GM12878 (cell line): ENCODE measurements at regions not wholly inside any gene's neighbourhood (a gene's known extent, or its start where the extent isn't known, plus 50 kb on each side); places are given as distances from the start of the nearest gene placed in this dataset.

Experiments
- ATAC-seq: fragments of 200-7000 bp; cut with Tn5 transposase; 3 replicates; pipeline ENCODE4 v1.9.1; 2020; ENCODE audit warnings: mild to moderate bottlenecking, moderate library complexity
- BruUV-seq: library from RNA; stranded (reverse); fragments of 400-500 nt; replicated peaks from 2 replicates; lab custom pipeline; 2021; lab: Mats Ljungman, UMichigan
- CTCF ChIA-PET: fragments of 300-600 bp; sonication (Branson Sonifier 250); formaldehyde crosslinking; extraction: SDS; loops from one replicate; lab custom pipeline; 2021; ENCODE audit warnings: inconsistent platforms; lab: Yijun Ruan, JAX
- POLR2A ChIA-PET: fragments of 350-600 bp; formaldehyde crosslinking; extraction: SDS; loops from one replicate; lab custom pipeline; 2021; ENCODE audit warnings: inconsistent platforms; lab: Charles Lee
- RAD21 ChIA-PET: fragments of 300-600 bp; sonication (Branson Sonifier 250); formaldehyde crosslinking; loops from one replicate; lab custom pipeline; 2023; ENCODE audit warnings: antibody characterized with exemption; ENCODE audit not compliant: unreplicated experiment; lab: Charles Lee
- SMC1A ChIA-PET: fragments of 300-600 bp; sonication (Branson Sonifier 250); formaldehyde crosslinking; loops from one replicate; lab custom pipeline; 2023; ENCODE audit not compliant: unreplicated experiment, uncharacterized antibody; lab: Charles Lee
- DNase-seq: peaks from one replicate; pipeline ENCODE4 v3.0.0-alpha.2; 2011; ENCODE audit warnings: low read depth, low spot score
- FAIRE-seq: peaks from 3 replicates; lab custom pipeline; 2011; peaks lifted over from hg19 to GRCh38; lab: Jason Lieb, UNC
- H2AFZ ChIP-seq: 2 replicates; pipeline ENCODE4 v1.6.0; 2011; ENCODE audit warnings: low read depth, low read length, control low read depth; ENCODE audit not compliant: control insufficient read depth
- H3K27ac ChIP-seq: 2 replicates; pipeline ENCODE4 v1.5.1; 2011; ENCODE audit warnings: control low read depth; ENCODE audit not compliant: control insufficient read depth, insufficient read depth
- H3K27me3 ChIP-seq, 2 experiments: replicated peaks in 1 of 2; 2 replicates each; pipeline versions ENCODE4 v1.6.0 to v1.6.1; 2011; ENCODE audit warnings: low read length in 1 of 2; ENCODE audit not compliant: control insufficient read depth in 2 of 2, insufficient read depth in 2 of 2
- H3K36me3 ChIP-seq, 2 experiments: 2 replicates each; pipeline ENCODE4 v1.5.1; 2011; ENCODE audit warnings: low read length in 1 of 2; ENCODE audit not compliant: control insufficient read depth in 2 of 2, insufficient read depth in 2 of 2
- H3K4me1 ChIP-seq: 2 replicates; pipeline ENCODE4 v1.6.1; 2011; ENCODE audit warnings: mild to moderate bottlenecking, low read length, moderate library complexity, mixed read lengths; ENCODE audit not compliant: control insufficient read depth, insufficient read depth
- H3K4me2 ChIP-seq: 2 replicates; pipeline ENCODE4 v1.6.0; 2011; ENCODE audit warnings: control low read depth; ENCODE audit not compliant: control insufficient read depth, insufficient read depth
- H3K4me3 ChIP-seq: fragments of 200-600 bp; sonication (generic); 2 replicates; pipeline ENCODE4 v1.5.1; 2016
- H3K79me2 ChIP-seq: 2 replicates; pipeline ENCODE4 v1.6.0; 2011; ENCODE audit warnings: low read length; ENCODE audit not compliant: control insufficient read depth, insufficient read depth
- H3K9ac ChIP-seq: 2 replicates; pipeline ENCODE4 v1.8.0; 2011; ENCODE audit warnings: low read length, control low read depth, mixed read lengths; ENCODE audit not compliant: control insufficient read depth, insufficient read depth
- H3K9me3 ChIP-seq: replicated peaks from 3 replicates; pipeline ENCODE4 v1.5.1; 2011; ENCODE audit warnings: mild to moderate bottlenecking, low read length; ENCODE audit not compliant: control insufficient read depth, insufficient read depth
- H4K20me1 ChIP-seq: 2 replicates; pipeline ENCODE4 v1.6.0; 2011; ENCODE audit not compliant: control insufficient read depth, insufficient read depth
- ASH2L ChIP-seq: fragments of 300-600, 200-600 bp; sonication (generic); IDR thresholded peaks from 2 replicates; pipeline ENCODE4 v1.6.1; 2017; ENCODE audit warnings: low read depth, mild to moderate bottlenecking, borderline replicate concordance
- CHD1 ChIP-seq: IDR thresholded peaks from 2 replicates; pipeline ENCODE4 v1.6.1; 2012; ENCODE audit warnings: low read depth, low read length, improper control_type of control experiment
- CHD4 ChIP-seq: fragments of 200-600 bp; sonication (generic); IDR thresholded peaks from 2 replicates; pipeline ENCODE4 v1.6.1; 2016; ENCODE audit warnings: mild to moderate bottlenecking
- RB1 ChIP-seq: fragments of 450-650 bp; formaldehyde crosslinking; IDR thresholded peaks from 2 replicates; pipeline ENCODE4 v1.6.1; 2017; ENCODE audit warnings: mild to moderate bottlenecking, borderline replicate concordance
- RBBP5 ChIP-seq: fragments of 200-600 bp; sonication (generic); conservative IDR thresholded peaks from 2 replicates; pipeline ENCODE4 v1.6.1; 2016
- SMAD5 ChIP-seq: IDR thresholded peaks from 2 replicates; pipeline ENCODE4 v1.6.1; 2016; ENCODE audit warnings: antibody characterized with exemption, low read depth
- SMC3 ChIP-seq: IDR thresholded peaks from 2 replicates; pipeline ENCODE4 v1.6.1; 2011; ENCODE audit warnings: low read length, improper control_type of control experiment, borderline replicate concordance
- SP1 ChIP-seq: IDR thresholded peaks from one replicate; pipeline ENCODE4 v1.6.1; 2011; ENCODE audit warnings: low read depth, low read length
- TCF3 ChIP-seq: IDR thresholded peaks from 2 replicates; pipeline ENCODE4 v1.6.1; 2012; ENCODE audit warnings: low read depth, mild to moderate bottlenecking, low read length, borderline replicate concordance; ENCODE audit not compliant: insufficient read depth
- ZNF24 ChIP-seq: fragments of 450-650 bp; IDR thresholded peaks from 2 replicates; pipeline ENCODE4 v1.6.1; 2017; ENCODE audit warnings: antibody characterized with exemption, mild to moderate bottlenecking
- ZNF384 ChIP-seq: IDR thresholded peaks from 2 replicates; pipeline ENCODE4 v1.6.1; 2012; ENCODE audit warnings: low read depth, mild to moderate bottlenecking, low read length, improper control_type of control experiment, borderline replicate concordance
- WGBS: methylation state at CpG from one replicate; pipeline ENCODE4 v1.1.6; 2016; ENCODE audit warnings: low lambda C conversion rate; ENCODE audit not compliant: insufficient replicate concordance, insufficient coverage; ENCODE audit errors: missing lambda C conversion rate; 5-methylcytosine and 5-hydroxymethylcytosine counted together
- in situ Hi-C: fragments of 300-500 bp; cut with MboI; formaldehyde crosslinking; loops from 9 replicates; pipeline ENCODE4 v1.14.3; 2018; ENCODE audit warnings: mixed read lengths
- intact Hi-C: fragments of 100-400 bp; cut with micrococcal nuclease; formaldehyde crosslinking; loops from one replicate; pipeline ENCODE4 v1.14.2; 2022; ENCODE audit not compliant: unreplicated experiment
- TF ChIP-seq, protein P1 (sequence below): fragments of 450-650 bp; conservative IDR thresholded peaks from 2 replicates; pipeline ENCODE4 v1.6.1; 2017; ENCODE audit warnings: mild to moderate bottlenecking, moderate library complexity
- TF ChIP-seq, protein P2 (sequence below): IDR thresholded peaks from 2 replicates; pipeline ENCODE4 v1.6.1; 2011; ENCODE audit warnings: mild to moderate bottlenecking, low read depth, low read length, moderate library complexity; ENCODE audit not compliant: insufficient replicate concordance

DNA sequence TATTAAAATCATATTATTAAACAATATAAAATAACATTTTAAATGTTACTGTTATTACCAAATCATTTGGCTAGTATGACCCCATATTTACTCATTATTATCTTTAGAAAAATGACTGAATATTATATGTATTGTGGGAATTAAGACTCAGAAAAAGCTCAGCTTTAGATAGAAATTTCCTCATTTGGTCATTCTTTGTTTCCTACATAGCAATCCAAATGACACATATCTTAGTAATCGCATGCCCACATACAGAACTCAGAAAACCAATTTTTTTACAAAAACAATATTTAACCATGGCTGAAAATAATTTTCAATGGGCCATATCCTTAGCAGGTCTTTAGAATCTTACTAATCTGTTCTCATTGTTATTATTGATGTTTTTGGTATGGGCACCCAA is 53.8 kb upstream of the TSLP start:
- RAD21 ChIA-PET: no interaction called here
- Histone ChIP-seq H3K79me2 (no peaks in the 10 kb centered on the region), H3K27me3 (no peaks in the 10 kb centered on the region), H3K36me3 (no peaks in the 10 kb centered on the region), H2AFZ (no peak overlapping the region), H4K20me1 (no peaks in the 10 kb centered on the region), H3K4me3 (no peak overlapping the region), H3K9me3 (no peaks in the 10 kb centered on the region), H3K9ac (no peak overlapping the region), H3K4me1 (no peaks in the 10 kb centered on the region), H3K27ac (no peak overlapping the region), H3K4me2 (no peak overlapping the region)
- intact Hi-C loops (no loop called here), in situ Hi-C loops (no loop called here)
- no peak for FAIRE-seq
- DNase-seq: no peak
- CTCF ChIA-PET: no interaction called here
- POLR2A ChIA-PET: no interaction called here
- SMC1A ChIA-PET: no interaction called here
- BruUV-seq: no TSS peak
- no peak for ATAC-seq
- WGBS: 79% methylated on average over 1 of the region's 1 CpG
- TF ChIP-seq ZNF24: no peak
- TF ChIP-seq RBBP5: no peak
- no peak for TF ChIP-seq ASH2L
- no peak for TF ChIP-seq CHD4
- no peak for TF ChIP-seq RB1
- TF ChIP-seq, protein P1, sequence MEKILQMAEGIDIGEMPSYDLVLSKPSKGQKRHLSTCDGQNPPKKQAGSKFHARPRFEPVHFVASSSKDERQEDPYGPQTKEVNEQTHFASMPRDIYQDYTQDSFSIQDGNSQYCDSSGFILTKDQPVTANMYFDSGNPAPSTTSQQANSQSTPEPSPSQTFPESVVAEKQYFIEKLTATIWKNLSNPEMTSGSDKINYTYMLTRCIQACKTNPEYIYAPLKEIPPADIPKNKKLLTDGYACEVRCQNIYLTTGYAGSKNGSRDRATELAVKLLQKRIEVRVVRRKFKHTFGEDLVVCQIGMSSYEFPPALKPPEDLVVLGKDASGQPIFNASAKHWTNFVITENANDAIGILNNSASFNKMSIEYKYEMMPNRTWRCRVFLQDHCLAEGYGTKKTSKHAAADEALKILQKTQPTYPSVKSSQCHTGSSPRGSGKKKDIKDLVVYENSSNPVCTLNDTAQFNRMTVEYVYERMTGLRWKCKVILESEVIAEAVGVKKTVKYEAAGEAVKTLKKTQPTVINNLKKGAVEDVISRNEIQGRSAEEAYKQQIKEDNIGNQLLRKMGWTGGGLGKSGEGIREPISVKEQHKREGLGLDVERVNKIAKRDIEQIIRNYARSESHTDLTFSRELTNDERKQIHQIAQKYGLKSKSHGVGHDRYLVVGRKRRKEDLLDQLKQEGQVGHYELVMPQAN: no peak
- TF ChIP-seq ZNF384: no peak
- TF ChIP-seq CHD1: no peak
- TF ChIP-seq TCF3: no peak
- no peak for TF ChIP-seq SMC3
- no peak for TF ChIP-seq SP1
- TF ChIP-seq, protein P2, sequence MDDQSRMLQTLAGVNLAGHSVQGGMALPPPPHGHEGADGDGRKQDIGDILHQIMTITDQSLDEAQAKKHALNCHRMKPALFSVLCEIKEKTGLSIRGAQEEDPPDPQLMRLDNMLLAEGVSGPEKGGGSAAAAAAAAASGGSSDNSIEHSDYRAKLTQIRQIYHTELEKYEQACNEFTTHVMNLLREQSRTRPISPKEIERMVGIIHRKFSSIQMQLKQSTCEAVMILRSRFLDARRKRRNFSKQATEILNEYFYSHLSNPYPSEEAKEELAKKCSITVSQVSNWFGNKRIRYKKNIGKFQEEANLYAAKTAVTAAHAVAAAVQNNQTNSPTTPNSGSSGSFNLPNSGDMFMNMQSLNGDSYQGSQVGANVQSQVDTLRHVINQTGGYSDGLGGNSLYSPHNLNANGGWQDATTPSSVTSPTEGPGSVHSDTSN: no peak
- TF ChIP-seq SMAD5: no peak
